Cardiac fibroblast (primary cell): ENCODE measurements at regions not wholly inside any gene's neighbourhood (a gene's known extent, or its start where the extent isn't known, plus 50 kb on each side); places are given as distances from the start of the nearest gene placed in this dataset.

Source experiments
- DNase-seq, 2 donors: peaks; one replicate each; pipeline versions ENCODE4 v3.0.0 to v3.0.0-alpha.2; 2010; ENCODE audit warnings: low read depth in 2 of 2
- H3K4me3 ChIP-seq, 2 donors: replicated peaks in 1 of 2; 1 replicate in 1 of 2; 2 replicates in 1 of 2; pipeline ENCODE4 v1.5.1; 2011; ENCODE audit warnings: low read depth in 2 of 2, low read length in 2 of 2, mild to moderate bottlenecking in 2 of 2, moderate library complexity in 1 of 2
- TF ChIP-seq, protein P1 (sequence below): IDR thresholded peaks from one replicate; pipeline ENCODE4 v1.5.1; 2011; ENCODE audit warnings: low read depth, mild to moderate bottlenecking, low read length, inconsistent platforms

DNA sequence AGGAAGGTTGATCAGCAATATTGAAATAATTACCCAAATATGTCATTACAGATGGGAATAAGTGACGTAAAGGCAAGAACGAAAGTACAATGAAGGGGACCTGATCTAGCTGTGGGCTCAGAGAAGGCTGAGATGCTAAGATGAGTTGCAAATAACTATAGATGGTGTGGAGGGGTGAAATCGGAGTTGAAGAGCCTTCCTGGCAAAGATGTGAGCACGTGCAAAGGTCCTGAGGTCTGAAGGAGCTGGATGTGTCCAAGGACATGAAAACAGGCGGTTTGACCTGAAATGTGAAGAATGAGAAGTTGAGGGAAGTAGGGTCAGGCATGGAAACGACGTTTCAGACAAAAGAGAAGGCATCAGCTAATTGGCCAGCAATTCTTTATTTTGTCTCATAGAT, 61.6 kb upstream of the SLC45A1 start:
- TF ChIP-seq, protein P1, sequence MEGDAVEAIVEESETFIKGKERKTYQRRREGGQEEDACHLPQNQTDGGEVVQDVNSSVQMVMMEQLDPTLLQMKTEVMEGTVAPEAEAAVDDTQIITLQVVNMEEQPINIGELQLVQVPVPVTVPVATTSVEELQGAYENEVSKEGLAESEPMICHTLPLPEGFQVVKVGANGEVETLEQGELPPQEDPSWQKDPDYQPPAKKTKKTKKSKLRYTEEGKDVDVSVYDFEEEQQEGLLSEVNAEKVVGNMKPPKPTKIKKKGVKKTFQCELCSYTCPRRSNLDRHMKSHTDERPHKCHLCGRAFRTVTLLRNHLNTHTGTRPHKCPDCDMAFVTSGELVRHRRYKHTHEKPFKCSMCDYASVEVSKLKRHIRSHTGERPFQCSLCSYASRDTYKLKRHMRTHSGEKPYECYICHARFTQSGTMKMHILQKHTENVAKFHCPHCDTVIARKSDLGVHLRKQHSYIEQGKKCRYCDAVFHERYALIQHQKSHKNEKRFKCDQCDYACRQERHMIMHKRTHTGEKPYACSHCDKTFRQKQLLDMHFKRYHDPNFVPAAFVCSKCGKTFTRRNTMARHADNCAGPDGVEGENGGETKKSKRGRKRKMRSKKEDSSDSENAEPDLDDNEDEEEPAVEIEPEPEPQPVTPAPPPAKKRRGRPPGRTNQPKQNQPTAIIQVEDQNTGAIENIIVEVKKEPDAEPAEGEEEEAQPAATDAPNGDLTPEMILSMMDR, result no peak
- no peak for DNase-seq
- no peak overlapping the region for H3K4me3 ChIP-seq

DNA sequence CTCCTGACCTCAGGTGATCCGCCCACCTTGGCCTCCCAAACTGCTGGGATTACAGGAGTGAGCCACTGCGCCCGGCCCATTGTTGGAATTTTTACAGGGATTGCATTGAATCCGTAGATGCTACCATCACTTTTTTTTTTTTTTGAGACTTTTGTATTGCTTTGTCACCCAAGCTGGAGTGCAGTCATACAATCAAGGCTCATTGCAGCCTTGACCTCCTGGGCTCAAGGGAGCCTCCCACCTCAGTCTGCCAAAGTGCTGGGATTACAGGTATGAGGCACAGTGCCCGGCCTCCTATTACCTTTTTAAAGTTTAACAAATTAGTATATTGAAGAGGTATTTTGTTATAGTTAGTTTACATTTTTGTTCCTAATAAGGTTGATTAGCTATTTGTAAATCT, 62.2 kb upstream of the SLC45A1 start:
- H3K4me3 ChIP-seq, result no peak overlapping the region
- no peak for DNase-seq
- TF ChIP-seq, protein P1, result no peak

DNA sequence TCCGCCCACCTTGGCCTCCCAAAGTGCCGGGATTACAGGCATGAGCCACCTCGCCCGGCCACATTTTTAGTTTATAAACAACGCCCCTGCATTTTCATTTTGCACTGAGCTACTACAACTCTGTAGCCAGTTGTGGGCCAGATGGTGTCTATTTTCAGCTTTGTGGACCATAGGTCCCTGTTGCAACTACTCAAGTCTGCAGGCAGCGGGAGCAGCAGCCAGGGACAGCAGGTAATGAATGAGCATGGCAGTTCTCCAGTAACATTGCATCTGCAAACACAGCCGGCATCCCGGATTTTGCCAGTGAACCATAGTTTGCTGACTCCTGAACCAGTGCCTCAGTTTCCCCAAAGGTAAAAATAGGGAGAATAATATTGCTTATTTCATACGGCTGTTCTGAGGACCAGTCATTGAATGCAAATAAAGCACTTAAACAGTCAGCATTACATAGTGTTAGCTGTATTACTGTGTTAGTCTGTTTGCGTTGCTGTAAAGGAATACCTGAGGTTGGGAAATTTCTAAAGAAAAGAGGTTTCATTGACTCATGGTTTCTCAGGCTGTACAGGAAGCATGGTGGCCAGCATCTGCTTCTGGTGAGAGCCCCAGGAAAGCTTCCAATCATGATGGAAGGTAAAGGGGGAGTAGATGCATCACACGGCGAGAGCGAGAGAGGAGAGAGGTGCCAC, 65.5 kb upstream of the SLC45A1 start:
- H3K4me3 ChIP-seq, result no peak overlapping the region
- TF ChIP-seq, protein P1, result no peak
- no peak for DNase-seq

DNA sequence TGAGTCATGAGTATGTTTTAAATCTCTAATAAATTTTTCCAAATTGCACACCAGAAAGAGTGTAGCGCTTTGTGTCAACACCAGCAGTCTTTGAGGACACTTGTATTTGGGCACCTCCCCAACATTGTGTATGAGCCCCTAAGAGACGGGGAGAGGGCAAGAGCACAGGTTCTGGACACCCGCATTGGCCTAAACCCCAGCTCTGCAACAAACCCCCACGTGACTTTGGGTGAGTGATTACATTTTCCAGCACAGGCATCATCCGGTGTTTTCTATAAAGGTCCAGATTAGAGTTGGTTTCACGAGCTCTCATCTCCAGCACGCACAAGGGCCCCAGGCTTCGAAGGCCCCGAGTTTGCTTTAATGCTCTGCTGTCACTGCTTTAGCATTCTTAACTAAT, 66.3 kb upstream of the SLC45A1 start:
- no peak for DNase-seq
- TF ChIP-seq, protein P1, result no peak
- H3K4me3 ChIP-seq, result no peak overlapping the region

DNA sequence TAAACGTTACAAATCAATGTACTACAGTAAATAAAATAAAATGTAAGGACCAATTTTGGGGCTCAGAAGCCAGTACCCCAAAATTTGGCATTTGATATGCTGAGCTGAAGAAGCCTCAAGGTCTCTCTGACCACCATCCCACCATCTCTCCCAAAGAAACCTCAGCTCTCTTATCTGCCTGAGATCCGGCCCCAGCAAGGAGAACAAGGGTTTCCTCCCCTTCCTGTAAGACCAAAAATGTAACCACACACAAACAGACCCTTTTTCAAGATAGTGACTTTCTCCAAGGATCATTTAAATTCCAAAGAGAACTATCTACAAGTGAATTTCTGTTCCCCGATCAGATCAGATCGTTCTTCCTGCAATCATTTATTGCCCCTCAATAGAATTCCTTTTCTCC, 68.1 kb upstream of the SLC45A1 start:
- H3K4me3 ChIP-seq, result no peak overlapping the region
- TF ChIP-seq, protein P1, result no peak
- no peak for DNase-seq

DNA sequence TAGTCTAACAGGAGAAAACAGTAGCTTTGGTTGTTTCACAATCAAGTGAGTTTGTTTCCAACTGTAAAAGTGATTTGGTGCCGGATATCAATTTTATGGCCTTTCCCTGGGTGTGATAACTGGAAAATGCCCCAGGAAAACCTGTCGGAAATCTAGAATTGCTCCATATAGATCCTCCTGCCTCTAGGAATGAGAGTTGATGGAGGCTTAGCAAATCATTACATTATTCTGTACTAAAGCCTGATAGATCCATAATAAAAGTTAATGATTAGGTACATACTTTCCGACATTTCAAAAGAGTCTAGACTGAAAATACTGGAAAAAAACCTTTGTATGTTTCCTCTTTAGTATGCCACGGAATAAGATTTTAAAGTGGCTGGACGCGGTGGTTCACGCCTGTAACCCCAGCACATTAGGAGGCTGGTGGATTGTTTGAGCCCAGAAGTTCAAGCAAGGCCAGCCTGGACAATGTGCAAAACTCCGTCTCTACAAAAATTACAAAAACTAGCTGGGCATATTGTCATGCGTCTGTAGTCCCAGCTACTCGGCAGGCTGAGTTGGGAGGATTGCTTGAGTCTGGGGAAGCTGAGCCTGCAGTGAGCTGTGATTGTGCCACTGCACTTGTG, 70.0 kb upstream of the SLC45A1 start:
- TF ChIP-seq, protein P1, result no peak
- DNase-seq, result no peak
- H3K4me3 ChIP-seq, result no peak overlapping the region
